ENCODE measurements at regions not wholly inside any gene's neighbourhood (a gene's known extent, or its start where the extent isn't known, plus 50 kb on each side); places are given as distances from the start of the nearest gene placed in this dataset.

- no peak for ATAC-seq (ENCODE audit: insufficient read depth, low FRiP score)
- H3K27ac ChIP-seq (ENCODE audit: low read depth in 1 of 2, low read length in 1 of 2), result no peak overlapping the region
Observed at GRCh38 chr2:43138441-43138840, 88.0 kb downstream of the ZFP36L2 start.

GRCh38 chr2:43136876-43137275 lies 89.5 kb downstream of the ZFP36L2 start:
- ATAC-seq (ENCODE audit: insufficient read depth, low FRiP score), result no peak
- no peaks in the 10 kb centered on the region for H3K27me3 ChIP-seq (ENCODE audit: control insufficient read depth in 3 of 3, insufficient read depth in 3 of 3, low read length in 2 of 3)
- peaks cover 0 to 27% (median 15%) of the 10 kb centered on the region in 5 donors for H3K4me1 ChIP-seq (ENCODE audit: control insufficient read depth in 5 of 5, insufficient read depth in 5 of 5, low read length in 5 of 5)
- DNase-seq, result no peak
- no peak overlapping the region for H3K27ac ChIP-seq (ENCODE audit: low read depth in 1 of 2, low read length in 1 of 2)
- no peaks in the 10 kb centered on the region for H3K9me3 ChIP-seq (ENCODE audit: control insufficient read depth in 4 of 4, insufficient read depth in 3 of 4, low read length in 3 of 4)
- H3K9ac ChIP-seq (ENCODE audit: insufficient read depth in 1 of 2, low read length in 2 of 2), result no peak overlapping the region
- 54 to 74% methylated on average over 10 of the region's 10 CpGs for WGBS, 2 donors
- H3K36me3 ChIP-seq (ENCODE audit: control insufficient read depth in 4 of 4, insufficient read depth in 4 of 4, low read length in 4 of 4), result no peaks in the 10 kb centered on the region
- no peak overlapping the region for H3K4me3 ChIP-seq
- no peak for TF ChIP-seq CTCF (IDR thresholded peaks at IDR 0.05; ENCODE audit: control extremely low read depth, extremely low read depth)

More at GRCh38 chr2:43138441-43138840, 88.0 kb downstream of the ZFP36L2 start:
- Histone ChIP-seq H3K4me3 (no peak overlapping the region), H3K36me3 (ENCODE audit: control insufficient read depth in 4 of 4, insufficient read depth in 4 of 4, low read length in 4 of 4) (no peaks in the 10 kb centered on the region), H3K4me1 (ENCODE audit: control insufficient read depth in 5 of 5, insufficient read depth in 5 of 5, low read length in 5 of 5) (peaks cover 0 to 23% (median 15%) of the 10 kb centered on the region in 5 donors), H3K27me3 (ENCODE audit: control insufficient read depth in 3 of 3, insufficient read depth in 3 of 3, low read length in 2 of 3) (no peaks in the 10 kb centered on the region), H3K9ac (ENCODE audit: insufficient read depth in 1 of 2, low read length in 2 of 2) (no peak overlapping the region), H3K9me3 (ENCODE audit: control insufficient read depth in 4 of 4, insufficient read depth in 3 of 4, low read length in 3 of 4) (no peaks in the 10 kb centered on the region)
- 93 to 97% methylated on average over 3 of the region's 3 CpGs for WGBS, 2 donors
- DNase-seq, result no peak
- no peak for TF ChIP-seq CTCF (IDR thresholded peaks at IDR 0.05; ENCODE audit: control extremely low read depth, extremely low read depth)

GRCh38 chr2:43136011-43136799 lies 90.2 kb downstream of the ZFP36L2 start:
- Histone ChIP-seq H3K4me3 (no peak overlapping the region), H3K9me3 (ENCODE audit: control insufficient read depth in 4 of 4, insufficient read depth in 3 of 4, low read length in 3 of 4) (no peaks in the 10 kb centered on the region), H3K4me1 (ENCODE audit: control insufficient read depth in 5 of 5, insufficient read depth in 5 of 5, low read length in 5 of 5) (peaks cover 0 to 28% (median 15%) of the 10 kb centered on the region in 5 donors), H3K36me3 (ENCODE audit: control insufficient read depth in 4 of 4, insufficient read depth in 4 of 4, low read length in 4 of 4) (no peaks in the 10 kb centered on the region), H3K27ac (ENCODE audit: low read depth in 1 of 2, low read length in 1 of 2) (peak overlapping the region in 1 of 2 donors; percentile 83), H3K9ac (ENCODE audit: insufficient read depth in 1 of 2, low read length in 2 of 2) (no peak overlapping the region), H3K27me3 (ENCODE audit: control insufficient read depth in 3 of 3, insufficient read depth in 3 of 3, low read length in 2 of 3) (no peaks in the 10 kb centered on the region)
- 55 to 78% methylated on average over 11 of the region's 11 CpGs for WGBS, 2 donors
- DNase-seq (no peak), ATAC-seq (ENCODE audit: insufficient read depth, low FRiP score) (no peak)
- TF ChIP-seq CTCF (IDR thresholded peaks at IDR 0.05; ENCODE audit: control extremely low read depth, extremely low read depth), result no peak
